Hypothalamus (tissue), 51 donors: ENCODE measurements at regions not wholly inside any gene's neighbourhood (a gene's known extent, or its start where the extent isn't known, plus 50 kb on each side); places are given as distances from the start of the nearest gene placed in this dataset.

ENCODE experiments used
- DNase-seq, 51 donors: peaks; one replicate each; lab custom pipeline; 2025; lab: John Stamatoyannopoulos, UW

GRCh38 chrX:10387011-10387410 lies 230.2 kb downstream of the CLCN4 start:
- no peak for DNase-seq

GRCh38 chrX:10390187-10390586 lies 230.2 kb downstream of the MID1 start:
- DNase-seq: no peak

- no peak for DNase-seq
These were observed 227.1 kb downstream of the MID1 start for GRCh38 chrX:10393241-10393640.

- DNase-seq: no peak
These were observed 226.5 kb downstream of the MID1 start for GRCh38 chrX:10393899-10394298.

GRCh38 chrX:10395179-10395578 lies 225.2 kb downstream of the MID1 start:
- no peak for DNase-seq
